Urinary bladder (tissue), 4 donors: ENCODE measurements at regions not wholly inside any gene's neighbourhood (a gene's known extent, or its start where the extent isn't known, plus 50 kb on each side); places are given as distances from the start of the nearest gene placed in this dataset. TPM values are rescaled to one million over a fixed set of nuclear protein-coding genes. Genes with fewer than 3 reads are reported as not detected.
"Not testable (repeated sequence)": the region's sequence is repeated elsewhere in the genome, so short reads cannot be mapped to it uniquely, and the experiment has no call there.

Experiments used
- DNase-seq: peaks from one replicate; pipeline ENCODE4 v3.0.0-alpha.2; 2015; ENCODE audit errors: extremely low spot score
- H3K27ac ChIP-seq: one replicate; pipeline ENCODE4 v1.5.1; 2013; ENCODE audit warnings: low read depth, mild to moderate bottlenecking, moderate library complexity
- H3K36me3 ChIP-seq: one replicate; pipeline ENCODE4 v1.6.1; 2013; ENCODE audit warnings: mild to moderate bottlenecking, moderate library complexity; ENCODE audit not compliant: insufficient read depth
- H3K4me1 ChIP-seq: one replicate; pipeline ENCODE4 v1.6.1; 2013; ENCODE audit warnings: mild to moderate bottlenecking, moderate library complexity; ENCODE audit not compliant: insufficient read depth
- H3K4me3 ChIP-seq: one replicate; pipeline ENCODE4 v1.5.1; 2013; ENCODE audit warnings: low read depth, low read length
- WGBS: extraction: QIAGEN DNeasy Blood & Tissue Kit; methylation state at CpG from one replicate; pipeline ENCODE4 v1.1.7; 2013; 5-methylcytosine and 5-hydroxymethylcytosine counted together
- small RNA-seq: library from RNA; depleted of rRNA; stranded (forward); fragments of <200 nt; gene quantifications from one replicate; pipeline ENCODE3, GENCODE V24; 2014
- donor health status: healthy with polysubstance abuse.
- donor health status: healthy.

GRCh38 chr12:38204831-38205230 is 111.7 kb upstream of the ALG10B start:
- Histone ChIP-seq H3K36me3 (no peaks in the 10 kb centered on the region), H3K27ac (no peak overlapping the region), H3K4me1 (no peaks in the 10 kb centered on the region), H3K4me3 (no peak overlapping the region)
- DNase-seq = no peak
- WGBS = 88% methylated on average over 1 of the region's 1 CpG

GRCh38 chr12:38222011-38222410 is 94.6 kb upstream of the ALG10B start:
- Histone ChIP-seq H3K36me3 (no peaks in the 10 kb centered on the region), H3K27ac (no peak overlapping the region), H3K4me3 (no peak overlapping the region), H3K4me1 (no peaks in the 10 kb centered on the region)
- 64% methylated on average over 5 of the region's 5 CpGs for whole genome bisulfite sequencing
- no peak for DNase-seq

- H3K27ac ChIP-seq, H3K4me1 ChIP-seq, H3K4me3 ChIP-seq, H3K36me3 ChIP-seq, DNase-seq: not testable (repeated sequence)
Measured at GRCh38 chr12:38238328-38238727, 78.2 kb upstream of the ALG10B start.

- no peaks in the 10 kb centered on the region for H3K4me1 ChIP-seq
- no peak overlapping the region for H3K27ac ChIP-seq
- DNase-seq = no peak
- H3K36me3 ChIP-seq = no peaks in the 10 kb centered on the region
- no peak overlapping the region for H3K4me3 ChIP-seq
Measured at GRCh38 chr12:38253778-38254177, 62.8 kb upstream of the ALG10B start.

- Histone ChIP-seq H3K27ac (no peak overlapping the region), H3K36me3 (no peaks in the 10 kb centered on the region), H3K4me1 (no peaks in the 10 kb centered on the region), H3K4me3 (no peak overlapping the region)
- 74% methylated on average over 1 of the region's 1 CpG for WGBS
- DNase-seq = no peak
Measured at GRCh38 chr12:38258411-38258810, 58.2 kb upstream of the ALG10B start.

Small RNAs in the stretch of these regions (small RNA-seq; reads per million reads assigned to genes)
- not detected for gene RF01518
- 1.1 reads per million, percentile 77 among the genes with 10 or more reads in this experiment for gene RNA5SP358
- 0.09 reads per million for gene RNA5SP359
